H1 (cell line): ENCODE measurements at regions not wholly inside any gene's neighbourhood (a gene's known extent, or its start where the extent isn't known, plus 50 kb on each side); places are given as distances from the start of the nearest gene placed in this dataset.

Source experiments
- CTCF ChIA-PET: fragments of 300-600 bp; sonication (Branson Sonifier 250); formaldehyde crosslinking; loops from one replicate; lab custom pipeline; 2021; ENCODE audit not compliant: partially characterized antibody; lab: Charles Lee
- POLR2A ChIA-PET: fragments of 300-600 bp; sonication (Branson Sonifier 250); formaldehyde crosslinking; loops from one replicate; lab custom pipeline; 2021; ENCODE audit warnings: inconsistent platforms; ENCODE audit not compliant: partially characterized antibody; lab: Charles Lee
- DNase-seq, 2 experiments: peaks; one replicate each; pipeline versions ENCODE4 v3.0.0 to v3.0.0-alpha.2; 2010 to 2022; ENCODE audit warnings: low spot score in 2 of 2, low read depth in 1 of 2, mixed read lengths in 1 of 2
- FAIRE-seq: peaks from 2 replicates; lab custom pipeline; 2011; peaks lifted over from hg19 to GRCh38; lab: Jason Lieb, UNC
- H2AFZ ChIP-seq: 2 replicates; pipeline ENCODE4 v1.8.1; 2012; ENCODE audit warnings: low read length, inconsistent platforms
- H2AK5ac ChIP-seq: 2 replicates; pipeline ENCODE4 v1.6.1; 2013; ENCODE audit warnings: low read depth, low read length
- H2BK120ac ChIP-seq: replicated peaks from 2 replicates; pipeline ENCODE3; 2013; ENCODE audit warnings: low read depth, low read length, inconsistent platforms
- H2BK12ac ChIP-seq: 2 replicates; pipeline ENCODE4 v1.6.1; 2013; ENCODE audit warnings: low read depth, low read length
- H2BK15ac ChIP-seq: 2 replicates; pipeline ENCODE4 v1.6.1; 2013; ENCODE audit warnings: low read length
- H2BK20ac ChIP-seq: 2 replicates; pipeline ENCODE4 v1.6.1; 2013; ENCODE audit warnings: low read length
- H2BK5ac ChIP-seq: 2 replicates; pipeline ENCODE4 v1.6.1; 2013; ENCODE audit warnings: low read depth, low read length
- H3K14ac ChIP-seq: 2 replicates; pipeline ENCODE4 v1.6.1; 2013; ENCODE audit warnings: inconsistent platforms; ENCODE audit not compliant: insufficient read length
- H3K18ac ChIP-seq: 2 replicates; pipeline ENCODE4 v1.6.1; 2013; ENCODE audit warnings: low read length; ENCODE audit errors: extremely low read depth
- H3K23ac ChIP-seq: 2 replicates; pipeline ENCODE4 v1.6.1; 2013; ENCODE audit warnings: inconsistent platforms; ENCODE audit not compliant: insufficient read length
- H3K23me2 ChIP-seq: 2 replicates; pipeline ENCODE4 v1.6.1; 2013; ENCODE audit warnings: low read depth, low read length
- H3K27ac ChIP-seq: 2 replicates; pipeline ENCODE4 v1.6.1; 2011; ENCODE audit warnings: low read depth, low read length, inconsistent platforms
- H3K27me3 ChIP-seq, 4 experiments: replicated peaks in 1 of 4; 1 replicate in 1 of 4; 2 replicates in 3 of 4; pipeline versions ENCODE4 v1.6.1 to v1.8.1; 2011 to 2013; ENCODE audit warnings: low read length in 3 of 4, mild to moderate bottlenecking in 3 of 4, inconsistent platforms in 2 of 4, mixed read lengths in 2 of 4, moderate library complexity in 1 of 4; ENCODE audit not compliant: control insufficient read depth in 3 of 4, insufficient read depth in 3 of 4; ENCODE audit errors: extremely low read depth in 1 of 4
- H3K36me3 ChIP-seq, 4 experiments: 2 replicates each; pipeline versions ENCODE4 v1.6.1 to v1.8.1; 2011 to 2013; ENCODE audit warnings: mild to moderate bottlenecking in 4 of 4, low read length in 3 of 4, moderate library complexity in 2 of 4, control low read depth in 1 of 4, inconsistent platforms in 1 of 4; ENCODE audit not compliant: insufficient read depth in 4 of 4, control insufficient read depth in 2 of 4
- H3K4ac ChIP-seq: replicated peaks from 2 replicates; pipeline ENCODE3; 2013; ENCODE audit warnings: low read length, low read depth, mixed read lengths, inconsistent platforms; ENCODE audit not compliant: insufficient read length
- H3K4me1 ChIP-seq, 4 experiments: replicated peaks in 1 of 4; 1 replicate in 1 of 4; 2 replicates in 3 of 4; pipeline versions ENCODE4 v1.6.1 to v1.8.1; 2011 to 2013; ENCODE audit warnings: low read length in 3 of 4, inconsistent platforms in 2 of 4, mixed read lengths in 1 of 4; ENCODE audit not compliant: insufficient read depth in 4 of 4, control insufficient read depth in 3 of 4
- H3K4me2 ChIP-seq, 2 experiments: 2 replicates each; pipeline versions ENCODE4 v1.6.1 to v1.8.1; 2011 to 2013; ENCODE audit warnings: low read depth in 2 of 2, low read length in 2 of 2, control low read depth in 1 of 2, inconsistent platforms in 1 of 2, mild to moderate bottlenecking in 1 of 2; ENCODE audit not compliant: insufficient read depth in 1 of 2
- H3K4me3 ChIP-seq, 4 experiments: fragments of 200-600, 300-600 bp in 1 of 4; sonication (generic), shearing (Covaris generic), sonication (Bioruptor Twin) in 1 of 4; 2 replicates each; pipeline versions ENCODE4 v1.5.1 to v1.8.1; 2011 to 2016; ENCODE audit warnings: low read length in 4 of 4, low read depth in 3 of 4, control low read depth in 2 of 4, inconsistent platforms in 2 of 4, mild to moderate bottlenecking in 2 of 4, mixed read lengths in 1 of 4, moderate library complexity in 1 of 4; ENCODE audit not compliant: insufficient read depth in 2 of 4; ENCODE audit errors: extremely low read depth in 1 of 4
- H3K56ac ChIP-seq: replicated peaks from 2 replicates; pipeline ENCODE3; 2013; ENCODE audit warnings: low read depth, mild to moderate bottlenecking, mixed read lengths, low read length, inconsistent platforms; ENCODE audit not compliant: insufficient read length
- H3K79me1 ChIP-seq: 2 replicates; pipeline ENCODE4 v1.6.1; 2013; ENCODE audit warnings: low read depth, low read length, control low read depth
- H3K79me2 ChIP-seq, 2 experiments: 2 replicates each; pipeline versions ENCODE4 v1.6.1 to v1.8.1; 2012 to 2013; ENCODE audit warnings: low read length in 2 of 2, mild to moderate bottlenecking in 2 of 2, inconsistent platforms in 1 of 2; ENCODE audit not compliant: insufficient read depth in 2 of 2, control insufficient read depth in 1 of 2
- H3K9ac ChIP-seq, 4 experiments: replicated peaks in 1 of 4; 1 replicate in 1 of 4; 2 replicates in 3 of 4; pipeline versions ENCODE4 v1.6.1 to v1.8.1; 2011 to 2013; ENCODE audit warnings: low read depth in 3 of 4, low read length in 3 of 4, control low read depth in 2 of 4, mild to moderate bottlenecking in 2 of 4, moderate library complexity in 2 of 4, inconsistent platforms in 1 of 4; ENCODE audit errors: extremely low read depth in 1 of 4
- H3K9me3 ChIP-seq, 2 experiments: 2 replicates each; pipeline versions ENCODE4 v1.6.1 to v1.8.1; 2012 to 2013; ENCODE audit warnings: mild to moderate bottlenecking in 2 of 2, moderate library complexity in 2 of 2, control low read depth in 1 of 2, inconsistent platforms in 1 of 2, low read depth in 1 of 2, low read length in 1 of 2, mixed read lengths in 1 of 2; ENCODE audit not compliant: insufficient read depth in 2 of 2
- H4K20me1 ChIP-seq, 2 experiments: replicated peaks in 1 of 2; 2 replicates each; pipeline versions ENCODE3 to v1.8.1; 2011 to 2013; ENCODE audit warnings: inconsistent platforms in 2 of 2, low read length in 2 of 2, mild to moderate bottlenecking in 1 of 2; ENCODE audit not compliant: insufficient read depth in 2 of 2, control insufficient read depth in 1 of 2
- H4K5ac ChIP-seq: 2 replicates; pipeline ENCODE4 v1.6.1; 2013; ENCODE audit warnings: low read length, low read depth, mixed read lengths, inconsistent platforms; ENCODE audit not compliant: insufficient read length
- H4K8ac ChIP-seq: 2 replicates; pipeline ENCODE4 v1.8.0; 2013; ENCODE audit warnings: mild to moderate bottlenecking, moderate library complexity, low read length, inconsistent platforms; ENCODE audit not compliant: insufficient read depth; ENCODE audit errors: extremely low read depth
- H4K91ac ChIP-seq: replicated peaks from 2 replicates; pipeline ENCODE3; 2013; ENCODE audit warnings: low read length, mixed read lengths, inconsistent platforms; ENCODE audit not compliant: insufficient read length
- ASH2L ChIP-seq: fragments of 200-600, 300-600 bp; sonication (generic); IDR thresholded peaks from one replicate; pipeline ENCODE4 v1.7.1; 2017; ENCODE audit warnings: low read length
- BCL11A ChIP-seq, 2 experiments: IDR thresholded peaks; one replicate each; pipeline ENCODE4 v1.6.1; 2011; ENCODE audit warnings: low read depth in 2 of 2, low read length in 2 of 2, mild to moderate bottlenecking in 2 of 2
- CBX5 ChIP-seq: fragments of 300-800, 300-1000 bp; sonication (generic); IDR thresholded peaks from 2 replicates; pipeline ENCODE4 v1.7.1; 2016; ENCODE audit warnings: antibody characterized with exemption, low read length, low read depth
- CEBPB ChIP-seq: IDR thresholded peaks from 2 replicates; pipeline ENCODE4 v1.6.1; 2012; ENCODE audit warnings: low read depth, low read length
- CTBP2 ChIP-seq: IDR thresholded peaks from 2 replicates; pipeline ENCODE4 v1.7.0; 2011; ENCODE audit warnings: borderline replicate concordance, mild to moderate bottlenecking, moderate library complexity, mixed read lengths, low read length; ENCODE audit not compliant: insufficient read depth, insufficient read length
- EGR1 ChIP-seq: IDR thresholded peaks from 2 replicates; pipeline ENCODE4 v1.6.1; 2011; ENCODE audit warnings: low read depth, low read length, borderline replicate concordance
- FOSL1 ChIP-seq: IDR thresholded peaks from 2 replicates; pipeline ENCODE4 v1.6.1; 2011; ENCODE audit warnings: mild to moderate bottlenecking, low read depth, low read length, moderate library complexity; ENCODE audit not compliant: insufficient read depth
- GTF2F1 ChIP-seq: IDR thresholded peaks from 2 replicates; pipeline ENCODE4 v1.6.1; 2012; ENCODE audit warnings: low read depth, low read length, improper control_type of control experiment, borderline replicate concordance
- POLR2A ChIP-seq, 2 experiments: IDR thresholded peaks; 1 replicate in 1 of 2; 2 replicates in 1 of 2; pipeline ENCODE4 v1.6.1; 2011; ENCODE audit warnings: low read depth in 2 of 2, low read length in 2 of 2, mild to moderate bottlenecking in 2 of 2; ENCODE audit errors: control extremely low read depth in 1 of 2
- POLR2AphosphoS5 ChIP-seq: IDR thresholded peaks from 2 replicates; pipeline ENCODE4 v1.6.1; 2011; ENCODE audit warnings: low read depth, low read length
- POU5F1 ChIP-seq: IDR thresholded peaks from 2 replicates; pipeline ENCODE4 v1.6.1; 2011; ENCODE audit warnings: low read depth, mild to moderate bottlenecking, low read length, moderate library complexity
- SIN3A ChIP-seq, 2 experiments: IDR thresholded peaks in 1 of 2; conservative IDR thresholded peaks in 1 of 2; 2 replicates each; pipeline ENCODE4 v1.6.1; 2011 to 2012; ENCODE audit warnings: low read length in 2 of 2, improper control_type of control experiment in 1 of 2, low read depth in 1 of 2, mild to moderate bottlenecking in 1 of 2
- SIX5 ChIP-seq: IDR thresholded peaks from 2 replicates; pipeline ENCODE4 v1.6.1; 2011; ENCODE audit warnings: mild to moderate bottlenecking, low read depth, low read length
- SP1 ChIP-seq: IDR thresholded peaks from 2 replicates; pipeline ENCODE4 v1.6.1; 2011; ENCODE audit warnings: low read depth, low read length
- SP2 ChIP-seq: IDR thresholded peaks from 2 replicates; pipeline ENCODE4 v1.6.1; 2012; ENCODE audit warnings: mild to moderate bottlenecking, low read length, inconsistent platforms
- YY1 ChIP-seq: IDR thresholded peaks from 2 replicates; pipeline ENCODE4 v1.6.1; 2011; ENCODE audit warnings: low read depth, mild to moderate bottlenecking, low read length
- WGBS, 2 experiments: shearing (Covaris generic) in 1 of 2; methylation state at CpG; one replicate each; pipeline versions ENCODE4 v1.1.6 to v1.1.7; 2013 to 2015; ENCODE audit warnings: low lambda C conversion rate in 2 of 2, mixed read lengths in 2 of 2, inconsistent platforms in 1 of 2, low coverage in 1 of 2, missing lambda C conversion rate in 1 of 2; ENCODE audit not compliant: insufficient replicate concordance in 2 of 2, insufficient coverage in 1 of 2, insufficient read length in 1 of 2; ENCODE audit errors: extremely low coverage in 1 of 2, missing lambda C conversion rate in 1 of 2; 5-methylcytosine and 5-hydroxymethylcytosine counted together

- FAIRE-seq (no peak), DNase-seq (peak in 1 of 2 experiments; percentile 13)
- WGBS, 2 experiments: 7% methylated on average over 3 of the region's 3 CpGs; no CpG with 5 or more reads in 1 of the 2 experiments
- no peak overlapping the region for H2AFZ ChIP-seq
- no peak overlapping the region for H3K9ac ChIP-seq
- no peak overlapping the region for H3K18ac ChIP-seq
- peaks cover 0 to 7% (median 2%) of the 10 kb centered on the region in 4 experiments; a peak in 4 of 7 replicates for H3K4me1 ChIP-seq
- no peaks in the 10 kb centered on the region; the same call in 1 of the 2 replicates for H3K23me2 ChIP-seq
- H3K23ac ChIP-seq: no peak overlapping the region
- peak overlapping the region in 1 of 2 experiments; percentile 31; a peak in 2 of 4 replicates for H3K4me2 ChIP-seq
- POLR2A ChIA-PET: no interaction called here
- no peaks in the 10 kb centered on the region for H3K36me3 ChIP-seq
- no peak overlapping the region for H3K56ac ChIP-seq
- no peaks in the 10 kb centered on the region for H3K27me3 ChIP-seq
- no peak overlapping the region for H4K8ac ChIP-seq
- no peak overlapping the region for H4K5ac ChIP-seq
- 0 out of 4 replicates have a peak, but pooled peaks cover 0 to 4% of the 10 kb centered on the region in 2 experiments for H3K9me3 ChIP-seq
- H2BK20ac ChIP-seq: no peak overlapping the region
- no peaks in the 10 kb centered on the region for H3K79me2 ChIP-seq
- no peak overlapping the region for H4K91ac ChIP-seq
- CTCF ChIA-PET: no interaction called here
- H3K4ac ChIP-seq: no peak overlapping the region
- no peak overlapping the region for H2BK15ac ChIP-seq
- H3K27ac ChIP-seq: peak overlapping the region; percentile 14; the same call in 1 of the 2 replicates
- H2AK5ac ChIP-seq: no peak overlapping the region
- no peaks in the 10 kb centered on the region for H3K79me1 ChIP-seq
- H3K14ac ChIP-seq: no peak overlapping the region
- H2BK12ac ChIP-seq: no peak overlapping the region
- H4K20me1 ChIP-seq: no peaks in the 10 kb centered on the region
- H2BK120ac ChIP-seq: peak overlapping the region; percentile 64
- peak overlapping the region in 1 of 4 experiments; percentile 39; a peak in 1 of 8 replicates for H3K4me3 ChIP-seq
- H2BK5ac ChIP-seq: peak overlapping the region; percentile 55; the same call in 1 of the 2 replicates
- TF ChIP-seq POLR2AphosphoS5: no peak
- no peak for TF ChIP-seq FOSL1
- no peak for TF ChIP-seq SP1
- TF ChIP-seq POU5F1: no peak
- no peak for TF ChIP-seq CEBPB
- TF ChIP-seq POLR2A (IDR thresholded peaks at IDR 0.05; ENCODE audit: control extremely low read depth in 1 of 2, low read depth in 2 of 2, low read length in 2 of 2): no peak
- TF ChIP-seq YY1: no peak
- no peak for TF ChIP-seq BCL11A (IDR thresholded peaks at IDR 0.05; ENCODE audit: low read depth in 2 of 2, low read length in 2 of 2)
- no peak for TF ChIP-seq GTF2F1
- TF ChIP-seq SP2: no peak
- no peak for TF ChIP-seq ASH2L
- no peak for TF ChIP-seq SIX5
- no peak for TF ChIP-seq CTBP2
- TF ChIP-seq SIN3A (conservative IDR thresholded peaks at IDR 0.05 in 1 of 2, IDR thresholded peaks at IDR 0.05 in 1 of 2; ENCODE audit: low read depth in 1 of 2, low read length in 2 of 2): no peak
- TF ChIP-seq EGR1: no peak
- TF ChIP-seq CBX5: no peak
Observed at GRCh38 chrX:4382273-4382672, 668.8 kb upstream of the PRKX start.
